ENCODE measurements at regions not wholly inside any gene's neighbourhood (a gene's known extent, or its start where the extent isn't known, plus 50 kb on each side); places are given as distances from the start of the nearest gene placed in this dataset.

DNA sequence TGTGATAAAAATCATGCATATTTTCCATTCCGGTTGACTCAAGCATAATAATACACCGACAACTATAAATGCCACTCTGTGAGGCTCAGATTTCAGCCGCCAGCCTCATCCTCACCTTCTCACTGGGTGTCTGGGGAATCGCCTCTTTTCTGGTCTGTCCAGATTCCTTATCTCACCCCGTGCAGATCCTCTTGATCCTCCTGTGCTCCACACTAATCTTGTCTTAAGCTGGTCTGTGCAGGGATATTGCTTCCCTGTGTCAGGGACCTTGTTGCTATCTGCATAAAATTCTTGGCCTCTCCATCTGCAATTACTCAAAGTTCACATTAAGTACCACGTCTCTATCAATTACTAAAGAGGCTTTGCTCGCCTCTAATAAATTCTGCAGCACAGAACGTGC lies 116.6 kb upstream of the SPACA7 start:
- TF ChIP-seq MYC (IDR thresholded peaks at IDR 0.05; ENCODE audit: low read depth, low read length) (no peak), POLR2A (IDR thresholded peaks at IDR 0.05; ENCODE audit: low read depth, low read length) (no peak)
- TF ChIP-seq, protein P1, sequence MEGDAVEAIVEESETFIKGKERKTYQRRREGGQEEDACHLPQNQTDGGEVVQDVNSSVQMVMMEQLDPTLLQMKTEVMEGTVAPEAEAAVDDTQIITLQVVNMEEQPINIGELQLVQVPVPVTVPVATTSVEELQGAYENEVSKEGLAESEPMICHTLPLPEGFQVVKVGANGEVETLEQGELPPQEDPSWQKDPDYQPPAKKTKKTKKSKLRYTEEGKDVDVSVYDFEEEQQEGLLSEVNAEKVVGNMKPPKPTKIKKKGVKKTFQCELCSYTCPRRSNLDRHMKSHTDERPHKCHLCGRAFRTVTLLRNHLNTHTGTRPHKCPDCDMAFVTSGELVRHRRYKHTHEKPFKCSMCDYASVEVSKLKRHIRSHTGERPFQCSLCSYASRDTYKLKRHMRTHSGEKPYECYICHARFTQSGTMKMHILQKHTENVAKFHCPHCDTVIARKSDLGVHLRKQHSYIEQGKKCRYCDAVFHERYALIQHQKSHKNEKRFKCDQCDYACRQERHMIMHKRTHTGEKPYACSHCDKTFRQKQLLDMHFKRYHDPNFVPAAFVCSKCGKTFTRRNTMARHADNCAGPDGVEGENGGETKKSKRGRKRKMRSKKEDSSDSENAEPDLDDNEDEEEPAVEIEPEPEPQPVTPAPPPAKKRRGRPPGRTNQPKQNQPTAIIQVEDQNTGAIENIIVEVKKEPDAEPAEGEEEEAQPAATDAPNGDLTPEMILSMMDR (IDR thresholded peaks at IDR 0.05; ENCODE audit: extremely low read depth in 1 of 2, insufficient read depth in 1 of 2, low read depth in 1 of 2, low read length in 2 of 2): no peak
- TF ChIP-seq, protein P2, sequence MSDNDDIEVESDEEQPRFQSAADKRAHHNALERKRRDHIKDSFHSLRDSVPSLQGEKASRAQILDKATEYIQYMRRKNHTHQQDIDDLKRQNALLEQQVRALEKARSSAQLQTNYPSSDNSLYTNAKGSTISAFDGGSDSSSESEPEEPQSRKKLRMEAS (IDR thresholded peaks at IDR 0.05; ENCODE audit: insufficient read depth, insufficient read length): no peak
